NCI-H1436 treated with DMSO at 0.1 percent for 48 hours (cell line): ENCODE measurements at regions not wholly inside any gene's neighbourhood (a gene's known extent, or its start where the extent isn't known, plus 50 kb on each side); places are given as distances from the start of the nearest gene placed in this dataset.

ENCODE experiments used
- DNase-seq: peaks from one replicate; lab custom pipeline; 2025; lab: John Stamatoyannopoulos, UW

DNA sequence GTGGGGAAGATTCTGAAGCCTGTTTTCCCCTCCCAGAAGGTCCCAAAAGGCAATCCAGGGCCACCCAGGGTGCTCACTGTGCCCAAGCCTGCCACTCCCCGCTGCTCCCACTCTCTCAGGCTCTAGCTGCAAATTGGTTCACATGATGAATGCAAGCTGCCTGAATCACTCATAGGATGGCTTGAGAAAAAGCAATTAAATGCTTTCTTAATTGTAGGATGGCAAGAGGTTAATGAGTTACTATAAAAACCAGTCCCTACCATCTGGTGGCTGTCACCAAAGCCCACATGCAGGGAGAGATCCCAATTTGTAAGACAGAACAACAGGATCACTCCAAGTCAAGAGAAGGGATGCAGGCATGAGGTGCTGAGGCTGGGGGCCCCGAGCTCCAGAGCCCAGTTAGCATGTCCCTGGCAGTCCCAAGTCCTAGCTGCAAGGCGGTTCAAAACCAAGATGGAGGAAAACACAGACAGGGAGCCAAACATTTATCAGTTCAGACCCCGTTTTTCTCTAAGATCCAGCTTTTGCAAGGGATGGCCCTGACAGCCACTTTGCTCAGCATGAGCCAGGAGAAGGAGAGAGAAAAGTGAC is 207.1 kb downstream of the UACA start:
- no peak for DNase-seq

DNA sequence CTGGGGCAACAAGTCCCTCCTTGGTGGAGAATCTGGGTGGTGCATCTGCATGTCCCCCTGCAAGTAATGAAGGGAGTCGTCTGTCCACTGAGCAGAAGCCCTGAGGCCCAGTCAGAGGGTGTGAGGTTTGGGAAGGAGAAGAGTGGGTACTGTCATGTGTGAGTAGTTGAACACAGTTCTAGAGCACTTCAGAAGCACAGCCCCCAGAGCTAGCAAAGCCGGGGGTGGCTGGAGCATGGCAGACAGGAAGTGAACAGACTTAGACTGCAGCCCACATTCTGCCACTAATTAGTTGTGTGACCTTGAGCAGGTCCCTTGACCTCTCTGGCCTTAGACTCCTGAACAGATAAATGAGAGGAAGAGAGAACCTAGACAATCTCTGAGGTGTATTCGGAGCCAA is 207.6 kb downstream of the UACA start:
- no peak for DNase-seq

DNA sequence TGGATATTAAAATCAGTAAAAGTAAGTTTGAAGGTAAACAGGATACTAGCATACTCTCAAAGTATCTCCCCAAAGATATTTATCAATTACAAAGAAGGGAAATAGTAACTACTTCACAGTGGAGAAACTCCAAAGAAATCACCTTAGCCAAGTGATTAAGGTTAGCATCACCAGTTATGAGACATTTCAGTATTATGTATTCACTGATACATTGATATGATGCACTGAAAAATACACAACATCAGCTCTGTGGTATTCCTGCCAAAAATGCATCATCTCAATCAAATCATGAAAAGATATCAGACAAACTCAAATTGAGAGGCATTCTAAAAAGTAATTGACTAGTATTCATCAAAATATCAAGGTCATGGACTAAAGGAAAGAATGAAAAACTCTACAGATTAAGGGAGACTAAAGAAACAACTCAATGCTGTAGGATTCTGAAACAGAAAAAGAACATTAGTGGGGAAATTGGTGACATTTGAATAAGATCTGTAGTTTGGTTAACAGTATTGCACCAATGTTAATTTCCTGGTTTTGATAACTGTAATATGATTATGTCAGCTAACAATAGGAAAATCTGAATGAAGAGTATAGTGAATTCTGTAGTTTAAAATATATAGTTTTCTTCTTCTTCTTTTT is 215.4 kb downstream of the UACA start:
- no peak for DNase-seq

DNA sequence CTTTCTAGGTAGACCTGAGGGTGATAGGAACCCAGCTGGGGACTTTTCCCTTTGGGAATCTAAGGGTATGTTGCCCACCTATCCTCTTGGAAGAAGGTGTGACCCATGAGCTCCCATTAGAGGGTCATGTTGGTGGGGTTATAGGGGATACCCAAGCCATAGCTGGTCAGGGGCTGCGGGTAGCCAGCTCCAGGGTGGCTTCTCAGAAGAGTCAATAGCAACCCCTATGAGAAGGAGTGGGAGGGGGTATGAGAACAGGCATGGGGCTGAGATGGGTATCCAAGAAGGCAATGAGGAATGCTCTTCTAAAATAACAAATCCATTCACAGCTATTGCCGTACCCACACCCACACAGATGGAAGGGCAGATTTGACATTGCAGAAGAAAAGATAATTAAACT is 217.8 kb downstream of the UACA start:
- DNase-seq, result no peak

DNA sequence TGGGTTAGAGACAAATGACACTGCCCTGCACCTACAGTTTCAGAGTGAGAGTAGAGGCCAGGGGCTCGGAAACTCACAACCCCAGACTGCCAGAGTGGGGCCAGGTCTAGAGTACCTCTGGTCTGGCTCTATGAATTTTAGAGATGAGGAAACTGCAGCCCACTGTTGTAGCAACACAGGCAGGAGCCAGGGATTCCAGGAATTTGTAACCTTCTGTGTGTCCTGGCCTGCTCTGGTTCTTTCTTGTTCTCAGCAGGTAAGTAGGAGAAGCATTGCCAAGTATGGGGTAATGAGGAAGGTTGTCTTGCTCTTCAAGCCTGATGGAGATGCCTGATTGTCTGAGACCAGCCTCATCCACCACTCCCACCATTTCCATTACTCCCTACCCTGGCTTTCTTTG is 221.8 kb downstream of the UACA start:
- DNase-seq, result no peak

DNA sequence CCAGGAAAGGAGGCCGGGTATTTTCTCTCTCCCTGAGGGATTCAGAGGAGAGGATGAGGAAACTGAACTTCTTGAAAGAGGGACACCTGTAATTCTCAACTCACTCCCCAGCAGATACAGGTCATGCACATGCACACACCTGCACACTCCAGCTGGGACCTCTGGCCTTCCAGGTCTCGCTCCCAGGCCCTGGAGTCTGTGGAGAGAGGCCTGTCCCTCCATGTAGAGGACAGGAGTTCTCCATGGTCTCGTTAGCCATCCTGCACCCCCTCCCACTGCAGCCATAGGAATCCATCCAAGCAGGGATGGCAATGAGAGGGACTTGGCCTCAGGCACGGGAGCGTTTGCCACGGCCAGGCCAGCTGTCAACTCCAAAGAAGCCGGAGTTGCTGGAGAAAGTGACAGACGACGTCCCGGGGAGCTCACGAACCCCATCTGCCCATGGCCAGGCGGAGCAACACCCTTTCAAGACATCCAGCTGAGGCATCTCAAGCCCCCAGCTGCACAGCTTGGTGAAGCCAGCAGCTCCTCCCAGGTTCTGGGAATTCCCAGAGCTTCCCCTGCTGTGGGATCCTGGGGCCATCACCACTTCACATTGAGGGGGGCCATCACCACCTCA is 223.3 kb downstream of the UACA start:
- DNase-seq, result no peak

DNA sequence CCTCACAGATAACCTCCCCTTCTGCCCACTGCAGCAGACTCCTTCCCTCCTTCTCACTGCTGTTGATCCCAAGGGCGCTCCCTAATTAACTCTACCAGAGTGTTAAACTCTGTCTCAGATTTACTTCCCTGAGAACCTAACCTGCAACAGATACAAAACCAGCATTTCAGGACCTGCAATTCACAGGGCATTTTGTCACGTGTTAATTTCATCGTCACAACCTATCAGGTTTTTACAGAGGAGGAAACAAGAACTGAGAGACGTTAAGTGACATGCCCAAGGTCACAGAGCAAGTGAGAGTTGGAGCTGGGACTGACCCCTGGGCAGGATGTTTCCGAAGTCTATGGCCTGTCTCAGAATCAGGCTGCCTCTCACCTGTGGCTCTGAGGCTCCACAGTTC is 223.9 kb downstream of the UACA start:
- DNase-seq, result no peak

DNA sequence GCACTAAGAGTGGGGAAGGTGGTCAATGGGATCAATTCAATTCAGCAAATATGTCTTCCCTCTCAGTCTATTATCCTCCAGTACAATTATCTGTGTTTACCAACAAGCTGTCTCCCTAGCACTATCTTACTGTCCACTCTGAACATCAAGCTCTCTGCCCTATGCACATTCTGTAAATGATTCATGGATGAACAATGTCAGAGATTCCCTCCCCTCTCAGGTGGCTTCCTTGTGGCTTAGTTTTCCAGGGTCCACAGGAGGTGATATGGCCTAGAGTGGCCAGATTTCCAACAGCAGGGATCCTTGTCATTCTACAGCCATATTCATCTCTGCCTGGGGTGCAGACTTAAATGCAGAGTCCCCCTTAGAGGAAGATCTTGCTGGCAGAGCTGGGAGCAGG is 225.1 kb downstream of the UACA start:
- no peak for DNase-seq

DNA sequence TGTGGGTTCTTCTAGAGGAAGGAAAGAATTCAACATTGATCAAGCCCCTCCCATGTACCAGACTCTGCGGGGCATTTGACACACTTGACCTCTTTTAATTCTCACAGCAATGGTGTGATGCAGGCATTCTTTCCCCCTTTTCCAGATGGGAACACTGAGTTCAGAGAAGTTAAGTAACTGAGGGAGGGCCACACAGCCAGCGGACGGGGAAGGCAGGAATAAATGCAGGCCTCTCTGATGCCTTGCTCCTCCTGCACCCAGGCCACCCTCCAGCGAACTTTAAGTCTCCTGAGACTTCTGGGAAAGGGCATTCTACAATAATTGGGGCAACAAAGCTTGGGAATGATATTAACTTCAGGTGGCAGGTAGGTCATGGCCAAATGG is 227.4 kb downstream of the UACA start:
- DNase-seq, result no peak

DNA sequence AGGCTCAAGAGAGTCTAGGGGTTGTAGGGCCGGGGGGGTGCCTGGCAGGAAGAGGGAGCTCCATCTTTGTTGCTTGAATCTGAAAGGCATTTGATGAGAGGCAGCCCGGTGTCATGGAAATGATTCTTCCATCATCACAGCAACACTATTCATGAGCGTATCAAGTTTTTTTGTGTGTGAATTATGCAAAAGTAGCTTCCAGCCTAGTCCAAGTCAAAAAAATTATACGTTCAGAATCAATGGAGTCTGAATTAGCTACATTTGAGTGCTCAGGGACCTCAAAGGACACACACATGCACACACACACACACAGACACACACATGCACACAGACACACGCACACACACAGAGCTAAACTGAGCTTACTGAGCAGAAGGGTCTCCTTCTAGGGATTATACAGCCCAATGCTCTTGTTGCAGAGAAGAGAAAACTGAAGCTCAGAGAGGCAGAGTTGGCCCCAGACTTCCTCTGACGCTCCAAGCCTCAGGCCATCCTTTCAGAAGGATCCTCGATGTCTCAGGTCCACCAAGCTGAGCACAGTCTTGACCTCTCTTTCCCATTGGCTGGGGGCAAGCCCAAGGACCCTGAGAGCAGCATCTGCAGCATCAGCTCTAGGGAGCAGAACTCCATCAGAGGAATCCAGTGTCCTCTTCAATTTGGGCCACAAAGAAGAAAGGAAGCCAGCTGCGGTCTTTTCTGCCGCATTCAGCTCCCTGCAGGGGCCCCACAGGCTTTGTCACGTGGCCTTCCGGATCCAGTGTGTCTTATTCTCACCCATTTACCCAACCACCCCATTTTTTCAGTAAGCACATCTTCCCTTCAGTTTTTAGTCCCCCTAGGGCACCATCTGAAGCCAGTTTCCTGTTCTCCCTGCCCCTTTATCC is 228.0 kb downstream of the UACA start:
- DNase-seq, result no peak

DNA sequence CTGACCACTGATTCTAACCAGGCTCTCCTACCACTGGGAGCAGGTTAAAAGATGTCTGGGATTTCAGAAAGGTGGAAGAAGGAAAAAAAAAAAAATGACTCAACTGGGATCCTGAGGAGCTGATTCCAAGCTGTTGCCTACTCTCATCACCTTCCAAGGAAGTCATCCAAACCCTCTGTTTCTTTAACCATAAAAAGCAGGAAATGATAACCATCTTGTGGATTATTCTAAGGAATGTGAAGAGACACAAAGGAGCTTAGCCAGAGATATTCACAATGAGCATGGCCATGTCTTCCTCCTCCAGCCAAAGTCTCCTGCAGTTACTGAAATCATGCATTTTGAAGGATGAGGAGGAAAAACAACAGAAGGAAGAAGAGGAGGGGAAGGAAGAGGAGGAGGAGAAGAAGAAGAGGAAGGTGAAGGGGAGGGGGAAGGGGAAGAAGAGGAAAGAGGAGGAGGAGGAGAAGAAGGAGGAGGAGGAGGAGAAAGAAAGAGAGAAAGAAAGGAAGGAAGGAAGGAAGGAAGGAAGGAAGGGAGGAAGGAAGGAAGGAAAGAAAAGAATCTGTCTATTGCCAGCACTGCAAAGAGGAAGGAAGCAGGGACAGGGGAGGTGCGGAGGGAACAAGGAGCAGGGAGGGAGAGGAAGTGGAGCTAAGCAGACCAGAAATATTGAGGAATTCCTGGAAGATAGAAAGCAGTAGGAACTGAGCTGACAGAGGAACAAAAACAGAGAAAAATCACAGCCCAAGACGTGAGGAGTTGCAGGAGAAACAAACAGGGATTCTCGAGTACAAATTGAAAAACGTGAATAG is 229.2 kb downstream of the UACA start:
- no peak for DNase-seq

DNA sequence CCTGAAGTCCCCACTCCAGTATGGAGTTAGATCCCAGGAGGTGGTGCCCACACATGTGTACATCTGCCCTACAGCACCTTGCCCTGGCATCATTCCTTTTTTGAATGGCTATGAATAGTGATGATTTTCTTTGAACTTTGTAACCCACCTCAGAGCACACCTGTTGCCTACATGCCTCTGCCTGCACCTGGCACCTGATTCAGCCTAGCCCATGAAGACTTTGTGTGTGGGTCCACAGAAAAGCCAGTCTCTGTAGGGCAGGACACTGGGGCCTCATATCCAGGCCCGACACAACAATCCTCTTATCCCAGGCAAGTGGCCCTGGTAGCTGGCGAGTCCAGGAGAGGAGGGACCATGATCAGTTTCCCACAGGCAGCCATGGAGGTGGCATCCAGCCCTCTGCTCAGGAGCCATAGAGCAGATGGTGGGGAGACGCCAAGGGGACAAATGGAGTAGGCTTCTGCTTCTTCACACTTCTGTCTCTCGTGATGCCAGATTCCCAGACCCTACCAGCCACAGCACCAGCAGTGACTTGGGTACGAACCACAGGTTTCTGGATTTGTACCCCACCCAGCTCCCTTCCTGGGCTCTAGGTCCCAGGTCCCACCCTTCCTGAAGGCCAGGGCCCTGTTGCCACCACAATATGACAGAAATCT is 230.7 kb downstream of the UACA start:
- DNase-seq, result no peak

DNA sequence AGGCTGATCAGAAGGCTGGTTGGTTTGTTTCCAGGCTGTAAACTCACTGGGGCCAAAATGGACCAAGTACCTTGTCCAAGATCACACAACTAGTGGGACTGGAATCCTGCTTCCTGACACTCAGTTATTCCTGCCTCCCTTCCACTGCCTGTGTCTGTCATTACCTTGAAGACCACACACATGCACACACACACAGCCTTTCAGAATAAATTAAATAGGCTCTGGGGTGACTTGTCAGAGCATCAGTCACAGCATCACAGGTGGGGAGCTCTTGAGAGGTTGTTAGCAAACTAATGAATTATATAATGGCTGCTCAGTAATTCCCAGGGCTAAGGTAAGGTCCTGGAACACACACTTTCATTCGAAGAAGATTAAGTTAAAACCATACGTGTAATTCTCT is 231.8 kb downstream of the UACA start:
- DNase-seq, result no peak

DNA sequence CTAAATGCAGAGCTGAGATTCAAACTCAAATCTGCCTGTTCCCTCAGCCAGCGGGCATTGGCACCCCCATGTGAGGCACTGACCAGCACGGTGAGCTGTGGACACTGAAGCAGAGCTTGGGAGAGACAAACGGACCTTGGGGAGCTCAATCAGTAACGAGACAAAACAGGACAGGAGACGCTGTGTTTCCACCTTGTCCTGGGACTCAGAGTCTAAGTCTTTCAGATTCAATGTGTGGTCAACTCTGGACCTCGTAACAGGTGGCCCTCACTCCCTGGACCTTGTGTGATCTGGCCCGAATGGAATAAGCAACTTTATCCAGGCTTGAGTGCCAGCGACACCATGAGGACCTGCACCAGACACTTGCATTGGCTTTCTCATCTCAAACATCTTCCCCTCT is 232.5 kb downstream of the UACA start:
- no peak for DNase-seq

DNA sequence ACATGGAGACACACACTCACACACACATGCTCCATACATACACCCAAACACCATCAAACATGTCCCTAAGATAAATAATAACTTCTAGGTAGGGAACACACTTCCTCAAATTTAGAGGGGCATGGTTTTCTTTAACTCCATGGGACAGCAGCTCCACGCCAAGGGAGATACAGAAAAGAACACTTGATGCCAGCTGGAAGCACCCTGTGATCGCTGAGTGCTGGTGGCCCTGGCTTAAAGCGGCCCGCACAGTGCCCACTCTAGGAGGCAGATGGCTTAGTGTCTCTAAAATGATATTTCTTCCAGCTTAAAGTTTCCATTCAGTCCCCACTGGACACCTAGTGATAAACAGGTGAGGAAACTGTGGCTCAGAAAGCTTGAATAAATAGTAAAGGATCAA is 232.9 kb downstream of the UACA start:
- DNase-seq, result no peak

DNA sequence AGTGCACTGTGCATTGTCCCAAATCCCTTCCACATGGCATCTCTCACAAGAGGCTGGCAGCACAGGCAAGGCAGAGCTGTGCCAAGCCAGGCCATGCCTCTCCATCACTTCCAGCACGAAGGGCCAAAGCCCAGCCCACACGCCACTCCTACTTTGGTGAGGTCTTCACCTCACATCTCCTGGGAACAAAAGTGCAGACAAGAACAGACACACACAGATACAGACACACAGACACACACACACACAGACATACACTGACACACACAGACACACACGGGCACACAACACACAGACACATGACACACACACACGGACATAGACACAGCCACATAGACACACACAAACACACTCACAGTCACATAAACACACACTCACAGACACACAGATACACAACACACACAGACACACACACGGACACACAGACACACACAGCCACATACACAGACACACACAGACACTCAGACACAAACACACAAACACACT is 233.3 kb downstream of the UACA start:
- DNase-seq, result no peak

DNA sequence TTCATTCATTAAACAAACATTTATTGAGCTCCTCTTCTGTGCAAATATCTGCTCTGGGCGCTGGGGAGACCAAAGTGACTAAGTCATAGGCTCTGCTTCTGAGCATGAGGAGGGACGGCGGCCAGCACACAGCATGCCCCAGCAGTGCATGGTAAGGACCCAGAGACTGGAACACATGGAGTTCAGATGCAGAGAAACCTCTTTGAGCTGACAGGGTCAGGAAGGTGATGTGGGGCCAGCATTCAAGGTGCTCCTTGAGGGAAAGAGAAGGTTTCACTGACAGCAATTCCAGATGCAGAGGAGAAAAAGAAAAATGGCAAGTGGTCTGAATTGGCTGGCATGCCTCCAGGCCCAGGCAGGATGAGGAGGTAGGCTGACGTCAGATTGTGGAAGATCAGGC is 234.5 kb downstream of the UACA start:
- DNase-seq, result no peak

DNA sequence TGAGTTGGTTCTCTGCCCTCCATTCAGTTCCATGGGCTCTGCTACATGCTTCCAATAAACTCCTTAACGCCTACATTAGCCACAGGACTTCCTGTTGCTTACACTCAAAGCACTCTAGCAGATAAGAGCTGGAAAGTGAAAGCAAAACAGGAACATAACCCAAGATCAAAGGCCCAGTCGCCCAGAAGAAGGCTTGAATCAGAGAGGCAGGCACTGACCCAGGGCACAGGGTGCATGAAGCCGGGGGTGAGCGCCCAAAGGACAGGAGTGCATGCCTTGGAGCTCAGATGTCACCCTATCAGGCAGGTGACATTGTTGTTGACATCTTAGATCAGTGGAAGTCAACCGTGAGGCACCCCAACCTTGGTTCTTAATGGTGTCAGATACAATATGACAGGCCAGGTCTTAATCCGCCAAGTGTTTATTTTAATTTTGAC is 235.1 kb downstream of the UACA start:
- DNase-seq, result no peak

DNA sequence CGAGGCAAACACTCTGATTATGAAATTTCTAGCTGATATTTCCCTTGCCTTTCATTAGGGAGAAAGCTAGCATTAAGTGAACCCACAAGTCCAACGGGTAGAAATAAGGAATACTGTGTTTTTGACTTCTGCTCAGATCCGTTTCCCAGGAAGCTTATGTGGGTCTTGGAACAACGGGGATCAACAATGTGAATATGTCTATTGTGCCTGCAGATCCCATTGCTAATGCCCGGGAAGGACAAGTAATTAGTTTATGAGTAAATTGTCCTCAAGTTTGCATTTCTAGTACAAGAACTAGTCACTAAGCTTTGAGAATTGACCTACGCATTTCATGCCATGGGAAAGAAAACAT is 236.4 kb downstream of the UACA start:
- DNase-seq, result no peak

DNA sequence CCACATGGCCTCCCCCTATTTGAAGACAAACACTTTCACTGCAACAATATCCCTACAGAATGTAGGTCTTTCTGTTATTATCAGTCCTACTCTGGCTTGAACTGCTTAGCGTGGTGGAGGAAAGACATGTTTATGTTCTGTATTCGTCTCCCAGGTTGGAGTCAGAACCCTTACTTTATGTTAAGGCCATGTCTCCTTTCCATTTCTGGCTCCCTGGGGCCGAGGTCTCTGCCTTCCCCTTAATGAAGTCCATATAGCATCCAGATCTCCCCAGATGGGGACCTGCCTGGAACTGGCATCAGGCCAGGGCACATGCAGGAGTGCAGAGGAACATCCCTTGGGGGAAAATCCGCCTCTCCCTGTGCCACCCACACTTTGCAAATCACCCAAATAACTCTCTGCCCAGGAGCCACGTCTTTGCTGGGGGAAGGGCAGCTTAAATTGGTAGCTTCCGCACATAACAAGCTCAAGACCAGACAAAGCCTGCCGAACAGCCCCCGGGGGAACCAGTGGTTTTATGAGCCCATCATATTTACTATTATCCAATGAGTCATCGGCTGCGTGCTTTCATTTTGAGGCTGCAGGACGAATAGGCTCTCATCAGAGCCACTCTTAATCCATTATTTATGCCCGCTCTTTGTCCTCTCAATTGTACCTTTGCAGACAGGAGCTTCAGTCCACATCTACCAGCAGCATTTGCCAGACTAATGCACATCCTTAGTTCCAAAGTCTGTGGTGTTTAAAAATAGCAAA is 237.0 kb downstream of the UACA start:
- peak; percentile 98 for DNase-seq

DNA sequence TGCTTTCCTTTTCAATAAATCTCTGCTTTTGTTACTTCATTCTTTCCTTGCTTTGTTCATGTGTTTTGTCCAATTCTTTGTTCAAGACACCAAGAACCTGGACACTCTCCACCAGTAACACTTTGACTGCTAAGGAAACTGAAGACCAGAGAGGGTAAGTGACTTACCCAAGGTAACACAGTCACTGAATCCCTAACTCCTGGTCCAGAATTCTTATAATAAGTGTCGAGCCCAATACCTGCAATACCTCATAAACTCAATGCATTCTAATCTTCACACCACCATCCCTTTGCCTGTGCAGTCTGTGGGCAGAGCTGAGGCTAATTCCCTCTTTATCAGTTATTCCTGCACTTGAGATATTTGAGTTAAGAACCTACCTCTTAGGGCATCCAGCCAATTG is 237.8 kb downstream of the UACA start:
- DNase-seq, result no peak
